Omental fat pad (tissue), 3 donors: ENCODE measurements at regions not wholly inside any gene's neighbourhood (a gene's known extent, or its start where the extent isn't known, plus 50 kb on each side); places are given as distances from the start of the nearest gene placed in this dataset.

Experiments
- ATAC-seq: fragments of 150-250 bp; one replicate; pipeline ENCODE4 v1.9.1; 2016; ENCODE audit warnings: mild to moderate bottlenecking, moderate library complexity; ENCODE audit not compliant: low FRiP score
- DNase-seq: peaks from one replicate; pipeline ENCODE4 v3.0.0-alpha.2; 2019; ENCODE audit warnings: low spot score
- CTCF ChIP-seq, 3 donors: fragments of 450-650 bp; IDR thresholded peaks; one replicate each; pipeline ENCODE4 v1.5.1; 2016 to 2017; ENCODE audit warnings: antibody characterized with exemption in 3 of 3, mild to moderate bottlenecking in 3 of 3, moderate library complexity in 2 of 3

- ATAC-seq (no peak), DNase-seq (no peak)
- TF ChIP-seq CTCF (IDR thresholded peaks at IDR 0.05) = no peak
Observed at GRCh38 chr1:57727121-57727520, 303.3 kb upstream of the DAB1 start.

- no peak for TF ChIP-seq CTCF (IDR thresholded peaks at IDR 0.05)
- no peak for ATAC-seq
- DNase-seq = no peak
Observed at GRCh38 chr1:57725318-57725717, 301.5 kb upstream of the DAB1 start.

- no peak for DNase-seq
- ATAC-seq = no peak
- TF ChIP-seq CTCF (IDR thresholded peaks at IDR 0.05) = no peak
Observed at GRCh38 chr1:57724535-57724934, 300.7 kb upstream of the DAB1 start.

GRCh38 chr1:57722285-57722978, 298.6 kb upstream of the DAB1 start:
- no peak for TF ChIP-seq CTCF (IDR thresholded peaks at IDR 0.05)
- DNase-seq (no peak), ATAC-seq (no peak)

- DNase-seq (no peak), ATAC-seq (no peak)
- TF ChIP-seq CTCF (IDR thresholded peaks at IDR 0.05) = no peak
Observed at GRCh38 chr1:57721001-57721400, 297.1 kb upstream of the DAB1 start.

- no peak for DNase-seq
- no peak for TF ChIP-seq CTCF (IDR thresholded peaks at IDR 0.05)
- ATAC-seq = no peak
Observed at GRCh38 chr1:57719274-57719673, 295.4 kb upstream of the DAB1 start.

GRCh38 chr1:57713501-57713900, 289.6 kb upstream of the DAB1 start:
- ATAC-seq = no peak

More at GRCh38 chr1:57713501-57713900, 289.6 kb upstream of the DAB1 start:
- DNase-seq = no peak
- TF ChIP-seq CTCF (IDR thresholded peaks at IDR 0.05) = no peak
